ENCODE measurements at regions not wholly inside any gene's neighbourhood (a gene's known extent, or its start where the extent isn't known, plus 50 kb on each side); places are given as distances from the start of the nearest gene placed in this dataset.
A peak's percentile ranks its signal among the peaks of the same experiment; 100 is the strongest.

- no CpG with 5 or more reads among the region's 10 CpGs for WGBS (ENCODE audit: missing lambda C conversion rate)
- H3K4me3 ChIP-seq = no peak overlapping the region
- TF ChIP-seq EHF (CRISPR knock-in tag; IDR thresholded peaks at IDR 0.05) = no peak
- no peak for TF ChIP-seq PBX3 (IDR thresholded peaks at IDR 0.05)
- TF ChIP-seq MAZ (IDR thresholded peaks at IDR 0.05; ENCODE audit: borderline replicate concordance, low read depth, low read length) = no peak
- no peak for TF ChIP-seq FOSL2 (IDR thresholded peaks at IDR 0.05)
- TF ChIP-seq FOSL2 (CRISPR knock-in tag; IDR thresholded peaks at IDR 0.05) = no peak
- TF ChIP-seq SREBF2 (IDR thresholded peaks at IDR 0.05) = no peak
- no peak for TF ChIP-seq FOSB (CRISPR knock-in tag; IDR thresholded peaks at IDR 0.05)
- TF ChIP-seq MYC (IDR thresholded peaks at IDR 0.05; ENCODE audit: borderline replicate concordance, low read length) = no peak
- TF ChIP-seq USF2 (IDR thresholded peaks at IDR 0.05) = no peak
- TF ChIP-seq ATOH8 (CRISPR knock-in tag; IDR thresholded peaks at IDR 0.05; ENCODE audit: low read depth) = no peak
- no peak for TF ChIP-seq HOXB13 (CRISPR knock-in tag; IDR thresholded peaks at IDR 0.05; ENCODE audit: low read depth)
- TF ChIP-seq HDAC2 (IDR thresholded peaks at IDR 0.05) = no peak
- no peak for DNase-seq (ENCODE audit: low read depth in 1 of 2, low spot score in 1 of 2)
- ChIA-PET CTCF (no interaction called here), POLR2A (no interaction called here)
- H3K4me1 ChIP-seq = no peaks in the 10 kb centered on the region
- no peak overlapping the region for H3K27ac ChIP-seq
- H3K9me3 ChIP-seq = no peaks in the 10 kb centered on the region
- no peak; a peak in 1 of 6 replicates for ATAC-seq
- no peak for FAIRE-seq
- no peak overlapping the region for H3K4me2 ChIP-seq
These were observed 573.6 kb downstream of the BUD13 start for GRCh38 chr11:116199182-116199581.

GRCh38 chr11:116194156-116194904 lies 578.5 kb downstream of the BUD13 start:
- TF ChIP-seq E2F6 (IDR thresholded peaks at IDR 0.05; ENCODE audit: borderline replicate concordance, low read depth) (no peak), BHLHE40 (IDR thresholded peaks at IDR 0.05; ENCODE audit: low read depth, low read length) (no peak), MAX (IDR thresholded peaks at IDR 0.05) (no peak), FOSB (CRISPR knock-in tag; IDR thresholded peaks at IDR 0.05) (no peak), ZFP36 (IDR thresholded peaks at IDR 0.05; ENCODE audit: borderline replicate concordance, partially characterized antibody) (no peak), ZSCAN20 (CRISPR knock-in tag; IDR thresholded peaks at IDR 0.05) (no peak), ATOH8 (CRISPR knock-in tag; IDR thresholded peaks at IDR 0.05; ENCODE audit: low read depth) (no peak), RNF2 (IDR thresholded peaks at IDR 0.05; ENCODE audit: borderline replicate concordance, low read depth) (no peak), JUNB (IDR thresholded peaks at IDR 0.05) (no peak)
- no peaks in the 10 kb centered on the region for H3K9me3 ChIP-seq
- ATAC-seq = no peak
- POLR2A ChIA-PET = no interaction called here
- peak overlapping the region; percentile 68; the same call in 2 of the 3 replicates for H3K4me2 ChIP-seq
- CTCF ChIA-PET = interaction anchor here (0.6 to 0.8 kb wide), 2 partner anchors 22 to 940 kb away, joined by 3 read pairs; no protein-coding TSS in a partner anchor
- DNase-seq (ENCODE audit: low read depth in 1 of 2, low spot score in 1 of 2) = no peak
- no peak overlapping the region for H3K4me3 ChIP-seq
- no peaks in the 10 kb centered on the region for H3K4me1 ChIP-seq
- WGBS (ENCODE audit: missing lambda C conversion rate) = 55% methylated on average over 5 of the region's 5 CpGs
- FAIRE-seq = no peak
- no peak overlapping the region for H3K27ac ChIP-seq
